ENCODE measurements at regions not wholly inside any gene's neighbourhood (a gene's known extent, or its start where the extent isn't known, plus 50 kb on each side); places are given as distances from the start of the nearest gene placed in this dataset.

- no peak for ATAC-seq
Measured at GRCh38 chr2:523698-524270, 153.4 kb downstream of the TMEM18 start.

DNA sequence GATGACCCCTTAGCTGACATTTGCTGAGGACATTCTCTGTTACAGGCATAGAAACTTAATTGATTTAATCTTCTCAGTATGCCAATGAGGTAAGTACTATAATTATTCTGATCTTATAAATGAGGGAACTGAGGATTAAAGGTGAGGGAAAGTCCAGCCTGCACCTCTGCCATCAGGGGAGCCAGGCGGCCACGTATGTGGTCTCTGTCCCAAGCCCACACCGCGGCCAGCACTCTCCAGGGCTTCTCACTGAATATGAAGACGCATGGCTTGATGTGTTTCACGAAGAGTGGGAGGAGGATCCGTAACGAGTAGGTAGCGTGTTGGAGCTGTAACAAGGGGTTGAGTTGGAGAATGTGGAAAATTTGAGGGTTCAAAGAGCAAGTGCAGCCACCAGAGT is 154.4 kb downstream of the TMEM18 start:
- no peak for ATAC-seq
- TF ChIP-seq BACH2 (CRISPR knock-in tag; IDR thresholded peaks at IDR 0.05; ENCODE audit: borderline replicate concordance): no peak
- TF ChIP-seq SNAI2 (CRISPR knock-in tag; IDR thresholded peaks at IDR 0.05): no peak
- no peak for TF ChIP-seq PPARA (CRISPR knock-in tag; IDR thresholded peaks at IDR 0.05; ENCODE audit: borderline replicate concordance)
- TF ChIP-seq, protein P1, sequence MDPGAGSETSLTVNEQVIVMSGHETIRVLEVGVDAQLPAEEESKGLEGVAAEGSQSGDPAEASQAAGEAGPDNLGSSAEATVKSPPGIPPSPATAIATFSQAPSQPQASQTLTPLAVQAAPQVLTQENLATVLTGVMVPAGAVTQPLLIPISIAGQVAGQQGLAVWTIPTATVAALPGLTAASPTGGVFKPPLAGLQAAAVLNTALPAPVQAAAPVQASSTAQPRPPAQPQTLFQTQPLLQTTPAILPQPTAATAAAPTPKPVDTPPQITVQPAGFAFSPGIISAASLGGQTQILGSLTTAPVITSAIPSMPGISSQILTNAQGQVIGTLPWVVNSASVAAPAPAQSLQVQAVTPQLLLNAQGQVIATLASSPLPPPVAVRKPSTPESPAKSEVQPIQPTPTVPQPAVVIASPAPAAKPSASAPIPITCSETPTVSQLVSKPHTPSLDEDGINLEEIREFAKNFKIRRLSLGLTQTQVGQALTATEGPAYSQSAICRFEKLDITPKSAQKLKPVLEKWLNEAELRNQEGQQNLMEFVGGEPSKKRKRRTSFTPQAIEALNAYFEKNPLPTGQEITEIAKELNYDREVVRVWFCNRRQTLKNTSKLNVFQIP (CRISPR knock-in tag; IDR thresholded peaks at IDR 0.05; ENCODE audit: borderline replicate concordance, low read depth): no peak
- TF ChIP-seq ZNF565 (CRISPR knock-in tag; conservative IDR thresholded peaks at IDR 0.05; ENCODE audit: low read depth): no peak
- no peak for TF ChIP-seq OSR1 (CRISPR knock-in tag; IDR thresholded peaks at IDR 0.05)
- no peak for TF ChIP-seq TCF4 (CRISPR knock-in tag; IDR thresholded peaks at IDR 0.05; ENCODE audit: borderline replicate concordance)
- no peak for TF ChIP-seq GLIS3 (CRISPR knock-in tag; IDR thresholded peaks at IDR 0.05)
- TF ChIP-seq ARNTL (CRISPR knock-in tag; IDR thresholded peaks at IDR 0.05; ENCODE audit: borderline replicate concordance, low read depth): no peak
- no peak for TF ChIP-seq ZNF8 (CRISPR knock-in tag; IDR thresholded peaks at IDR 0.05)
- TF ChIP-seq TSHZ2 (CRISPR knock-in tag; IDR thresholded peaks at IDR 0.05): no peak
- no peak for TF ChIP-seq ESRRG (CRISPR knock-in tag; IDR thresholded peaks at IDR 0.05)
- TF ChIP-seq TOX (CRISPR knock-in tag; IDR thresholded peaks at IDR 0.05; ENCODE audit: borderline replicate concordance): no peak
- no peak for TF ChIP-seq ISL1 (CRISPR knock-in tag; IDR thresholded peaks at IDR 0.05)
- TF ChIP-seq RARB (CRISPR knock-in tag; IDR thresholded peaks at IDR 0.05): no peak
- no peak for TF ChIP-seq ZFP3 (CRISPR knock-in tag; IDR thresholded peaks at IDR 0.05)
- TF ChIP-seq ZNF70 (CRISPR knock-in tag; IDR thresholded peaks at IDR 0.05): no peak
- TF ChIP-seq, protein P2, sequence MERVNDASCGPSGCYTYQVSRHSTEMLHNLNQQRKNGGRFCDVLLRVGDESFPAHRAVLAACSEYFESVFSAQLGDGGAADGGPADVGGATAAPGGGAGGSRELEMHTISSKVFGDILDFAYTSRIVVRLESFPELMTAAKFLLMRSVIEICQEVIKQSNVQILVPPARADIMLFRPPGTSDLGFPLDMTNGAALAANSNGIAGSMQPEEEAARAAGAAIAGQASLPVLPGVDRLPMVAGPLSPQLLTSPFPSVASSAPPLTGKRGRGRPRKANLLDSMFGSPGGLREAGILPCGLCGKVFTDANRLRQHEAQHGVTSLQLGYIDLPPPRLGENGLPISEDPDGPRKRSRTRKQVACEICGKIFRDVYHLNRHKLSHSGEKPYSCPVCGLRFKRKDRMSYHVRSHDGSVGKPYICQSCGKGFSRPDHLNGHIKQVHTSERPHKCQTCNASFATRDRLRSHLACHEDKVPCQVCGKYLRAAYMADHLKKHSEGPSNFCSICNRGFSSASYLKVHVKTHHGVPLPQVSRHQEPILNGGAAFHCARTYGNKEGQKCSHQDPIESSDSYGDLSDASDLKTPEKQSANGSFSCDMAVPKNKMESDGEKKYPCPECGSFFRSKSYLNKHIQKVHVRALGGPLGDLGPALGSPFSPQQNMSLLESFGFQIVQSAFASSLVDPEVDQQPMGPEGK (CRISPR knock-in tag; IDR thresholded peaks at IDR 0.05; ENCODE audit: borderline replicate concordance): no peak

More at GRCh38 chr2:523698-524270, 153.4 kb downstream of the TMEM18 start:
- TF ChIP-seq ESRRG (CRISPR knock-in tag; IDR thresholded peaks at IDR 0.05) (no peak), CSRNP3 (CRISPR knock-in tag; IDR thresholded peaks at IDR 0.05) (no peak), BACH2 (CRISPR knock-in tag; IDR thresholded peaks at IDR 0.05; ENCODE audit: borderline replicate concordance) (no peak), OSR1 (CRISPR knock-in tag; IDR thresholded peaks at IDR 0.05) (no peak), SNAI2 (CRISPR knock-in tag; IDR thresholded peaks at IDR 0.05) (no peak), ZNF8 (CRISPR knock-in tag; IDR thresholded peaks at IDR 0.05) (no peak), TCF4 (CRISPR knock-in tag; IDR thresholded peaks at IDR 0.05; ENCODE audit: borderline replicate concordance) (no peak)

DNA sequence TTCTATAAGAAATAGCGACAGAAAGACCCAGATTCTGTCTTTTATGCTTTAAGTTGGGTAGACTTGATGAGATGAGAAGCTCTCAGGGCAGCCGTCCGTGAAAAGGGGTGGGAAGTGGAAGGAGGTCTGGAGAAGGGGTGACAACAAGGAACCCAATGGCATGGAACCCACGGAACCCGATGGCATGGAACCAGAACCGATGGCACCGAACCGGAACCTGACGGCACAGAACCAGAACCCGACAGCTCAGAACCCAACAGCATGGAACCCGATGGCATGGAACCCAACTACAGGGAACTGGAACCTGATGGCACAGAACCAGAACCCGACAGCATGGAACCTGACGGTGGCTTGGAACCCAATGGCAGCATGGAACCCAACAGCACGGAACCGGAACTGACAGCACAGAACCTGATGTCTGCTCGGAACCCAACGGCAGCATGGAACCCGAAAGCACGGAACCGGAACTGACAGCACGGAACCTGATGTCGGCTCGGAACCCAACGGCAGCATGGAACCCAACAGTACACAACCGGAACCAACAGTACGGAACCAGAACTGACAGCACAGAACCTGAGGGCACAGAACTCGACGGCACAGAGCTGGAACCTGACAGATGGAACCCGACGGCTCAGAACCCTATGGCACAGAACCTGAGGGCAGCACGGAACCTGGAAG is 155.2 kb downstream of the TMEM18 start:
- no peak for ATAC-seq
- TF ChIP-seq TCF4 (CRISPR knock-in tag; IDR thresholded peaks at IDR 0.05; ENCODE audit: borderline replicate concordance): no peak
- no peak for TF ChIP-seq GLIS3 (CRISPR knock-in tag; IDR thresholded peaks at IDR 0.05)
- TF ChIP-seq ZNF70 (CRISPR knock-in tag; IDR thresholded peaks at IDR 0.05): no peak
- no peak for TF ChIP-seq ZNF565 (CRISPR knock-in tag; conservative IDR thresholded peaks at IDR 0.05; ENCODE audit: low read depth)
- TF ChIP-seq ARNTL (CRISPR knock-in tag; IDR thresholded peaks at IDR 0.05; ENCODE audit: borderline replicate concordance, low read depth): no peak
- no peak for TF ChIP-seq TOX (CRISPR knock-in tag; IDR thresholded peaks at IDR 0.05; ENCODE audit: borderline replicate concordance)
- no peak for TF ChIP-seq ZC3H10 (CRISPR knock-in tag; IDR thresholded peaks at IDR 0.05)
- TF ChIP-seq ZNF8 (CRISPR knock-in tag; IDR thresholded peaks at IDR 0.05): no peak
- TF ChIP-seq PPARA (CRISPR knock-in tag; IDR thresholded peaks at IDR 0.05; ENCODE audit: borderline replicate concordance): no peak
- no peak for TF ChIP-seq BACH2 (CRISPR knock-in tag; IDR thresholded peaks at IDR 0.05; ENCODE audit: borderline replicate concordance)
- no peak for TF ChIP-seq CREB5 (CRISPR knock-in tag; IDR thresholded peaks at IDR 0.05; ENCODE audit: low read depth)
- TF ChIP-seq, protein P1 (CRISPR knock-in tag; IDR thresholded peaks at IDR 0.05; ENCODE audit: borderline replicate concordance, low read depth): no peak
- TF ChIP-seq SNAI2 (CRISPR knock-in tag; IDR thresholded peaks at IDR 0.05): no peak
- TF ChIP-seq ZFP3 (CRISPR knock-in tag; IDR thresholded peaks at IDR 0.05): no peak
- TF ChIP-seq ESRRG (CRISPR knock-in tag; IDR thresholded peaks at IDR 0.05): no peak
- TF ChIP-seq ZFP30 (CRISPR knock-in tag; IDR thresholded peaks at IDR 0.05): no peak
